Esophagus muscularis mucosa (tissue), 3 donors: ENCODE measurements at regions not wholly inside any gene's neighbourhood (a gene's known extent, or its start where the extent isn't known, plus 50 kb on each side); places are given as distances from the start of the nearest gene placed in this dataset.

Experiments used
- POLR2AphosphoS5 ChIP-seq, 2 donors: sonication (generic); formaldehyde crosslinking; IDR thresholded peaks; one replicate each; pipeline ENCODE4 v1.6.1; 2017; ENCODE audit warnings: antibody characterized with exemption in 2 of 2
- TF ChIP-seq, protein P1 (sequence below), 3 experiments: fragments of 200-600 bp in 2 of 3; fragments of 450-650 bp in 1 of 3; sonication (generic) in 2 of 3; IDR thresholded peaks; one replicate each; pipeline ENCODE4 v1.5.1; 2017 to 2019; ENCODE audit warnings: antibody characterized with exemption in 3 of 3, mild to moderate bottlenecking in 2 of 3, moderate library complexity in 1 of 3

DNA sequence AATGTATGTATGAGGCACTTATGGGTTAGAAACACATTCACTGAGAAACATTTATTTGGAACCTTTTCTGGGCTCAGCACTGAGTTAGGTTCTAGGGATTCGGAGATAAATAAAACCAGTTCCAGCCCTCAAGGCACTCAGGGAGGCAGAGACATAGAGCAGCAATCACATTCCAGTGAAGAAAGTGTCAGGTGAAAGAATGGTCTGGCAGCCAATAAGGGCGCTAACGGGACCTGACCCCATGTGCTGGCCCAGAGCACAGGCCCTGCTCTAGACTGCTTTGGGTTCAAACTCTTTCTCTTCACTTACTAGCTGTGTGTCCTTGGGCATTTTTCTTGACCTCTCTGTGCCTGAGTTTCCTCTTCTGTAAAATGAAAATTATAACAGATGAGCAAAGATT, 146.0 kb upstream of the SYT13 start:
- no peak for TF ChIP-seq POLR2AphosphoS5 (IDR thresholded peaks at IDR 0.05)
- TF ChIP-seq, protein P1, sequence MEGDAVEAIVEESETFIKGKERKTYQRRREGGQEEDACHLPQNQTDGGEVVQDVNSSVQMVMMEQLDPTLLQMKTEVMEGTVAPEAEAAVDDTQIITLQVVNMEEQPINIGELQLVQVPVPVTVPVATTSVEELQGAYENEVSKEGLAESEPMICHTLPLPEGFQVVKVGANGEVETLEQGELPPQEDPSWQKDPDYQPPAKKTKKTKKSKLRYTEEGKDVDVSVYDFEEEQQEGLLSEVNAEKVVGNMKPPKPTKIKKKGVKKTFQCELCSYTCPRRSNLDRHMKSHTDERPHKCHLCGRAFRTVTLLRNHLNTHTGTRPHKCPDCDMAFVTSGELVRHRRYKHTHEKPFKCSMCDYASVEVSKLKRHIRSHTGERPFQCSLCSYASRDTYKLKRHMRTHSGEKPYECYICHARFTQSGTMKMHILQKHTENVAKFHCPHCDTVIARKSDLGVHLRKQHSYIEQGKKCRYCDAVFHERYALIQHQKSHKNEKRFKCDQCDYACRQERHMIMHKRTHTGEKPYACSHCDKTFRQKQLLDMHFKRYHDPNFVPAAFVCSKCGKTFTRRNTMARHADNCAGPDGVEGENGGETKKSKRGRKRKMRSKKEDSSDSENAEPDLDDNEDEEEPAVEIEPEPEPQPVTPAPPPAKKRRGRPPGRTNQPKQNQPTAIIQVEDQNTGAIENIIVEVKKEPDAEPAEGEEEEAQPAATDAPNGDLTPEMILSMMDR (IDR thresholded peaks at IDR 0.05): no peak
